ENCODE measurements at regions not wholly inside any gene's neighbourhood (a gene's known extent, or its start where the extent isn't known, plus 50 kb on each side); places are given as distances from the start of the nearest gene placed in this dataset.

DNA sequence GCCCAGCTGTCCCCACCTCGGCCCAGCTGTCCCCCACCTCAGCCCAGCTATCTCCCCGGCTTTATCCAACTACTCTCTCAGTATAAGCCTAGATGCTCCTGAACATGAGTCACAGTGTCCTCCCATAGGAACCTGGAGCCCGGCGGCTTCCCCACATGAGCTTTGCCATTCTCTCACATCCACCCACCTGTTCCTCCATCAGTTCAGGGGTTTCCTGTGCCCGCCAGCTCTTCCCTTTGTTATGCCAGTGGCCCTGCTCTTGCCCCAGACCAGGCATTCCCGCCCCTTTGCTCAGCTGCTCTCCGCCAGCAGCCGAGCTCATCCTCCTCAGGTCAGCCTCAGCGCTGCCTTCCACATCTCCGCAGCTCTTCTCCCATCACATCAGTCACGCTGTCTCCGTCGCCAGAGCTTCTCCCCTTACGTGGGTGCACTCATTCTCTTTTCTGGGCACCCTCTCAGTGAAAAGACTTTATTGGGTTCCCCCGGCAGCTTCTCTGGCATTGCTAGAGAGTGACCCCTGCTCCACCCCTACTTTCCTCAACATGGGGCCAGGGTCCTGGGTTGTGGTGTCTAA is 89.5 kb upstream of the CSF3R start:
- DNase-seq, result no peak

DNA sequence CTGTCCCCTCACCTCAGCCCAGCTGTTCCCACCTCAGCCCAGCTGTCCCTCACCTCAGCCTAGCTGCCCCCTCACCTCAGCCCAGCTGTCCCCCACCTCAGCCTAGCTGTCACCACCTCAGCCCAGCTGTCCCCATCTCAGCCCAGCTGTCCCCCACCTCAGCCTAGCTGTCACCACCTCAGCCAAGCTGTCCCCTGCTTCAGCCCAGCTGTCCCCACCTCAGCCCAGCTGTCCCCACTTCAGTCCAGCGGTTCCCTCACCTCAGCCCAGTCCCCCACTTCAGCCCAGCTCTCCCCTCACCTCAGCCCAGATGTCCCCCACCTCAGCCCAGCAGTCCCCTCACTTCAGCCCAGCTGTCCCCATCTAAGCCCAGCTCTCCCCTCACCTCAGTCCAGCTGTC is 88.4 kb upstream of the CSF3R start:
- no peak for DNase-seq

DNA sequence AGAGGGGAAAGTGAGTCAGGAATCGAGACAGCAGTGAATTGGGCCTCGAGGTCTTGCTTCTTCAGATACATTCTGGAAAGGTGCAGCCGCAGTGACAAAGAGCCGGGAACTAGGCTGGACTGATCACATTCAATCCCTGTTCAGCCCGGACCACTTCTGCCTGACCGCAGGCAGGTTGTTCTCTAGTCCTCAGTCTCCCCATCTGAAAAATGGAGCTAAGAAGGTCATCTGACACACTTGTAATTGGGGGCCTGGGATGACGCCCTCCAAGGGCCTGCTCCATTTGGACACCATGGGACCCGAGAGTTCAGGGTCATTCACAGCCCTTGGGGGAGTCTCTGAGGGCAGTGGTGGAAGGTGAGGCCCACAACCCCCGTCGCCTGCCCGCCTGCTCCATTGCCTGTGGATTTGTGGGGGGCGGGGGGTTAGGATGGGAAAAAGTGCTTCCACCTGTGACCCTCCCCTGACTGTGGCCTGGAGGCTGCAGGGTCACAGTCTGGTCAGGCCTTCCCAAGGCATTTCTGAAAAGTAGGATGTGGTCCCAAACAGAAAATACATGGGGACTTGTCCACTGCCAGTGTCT is 87.9 kb upstream of the CSF3R start:
- DNase-seq, result no peak

DNA sequence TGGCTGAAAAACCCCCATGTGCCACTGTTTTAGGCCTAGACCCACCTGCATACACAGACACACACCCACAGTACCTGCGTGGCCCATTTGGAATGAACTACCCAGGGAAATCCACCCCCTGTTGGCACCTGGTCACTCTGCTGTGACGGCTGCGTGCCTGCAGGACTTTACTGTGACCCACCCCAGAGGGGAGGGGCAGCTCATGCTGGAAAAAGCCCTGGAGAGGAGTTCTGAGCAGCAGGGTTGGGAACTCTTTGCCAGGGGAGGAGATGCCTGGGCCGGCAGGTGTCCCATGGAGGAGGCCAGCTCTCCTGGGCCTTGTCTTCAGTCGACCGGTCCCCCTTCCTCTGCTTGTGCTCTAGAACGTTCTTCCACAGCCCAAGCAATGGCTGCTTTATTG is 87.3 kb upstream of the CSF3R start:
- DNase-seq, result no peak

DNA sequence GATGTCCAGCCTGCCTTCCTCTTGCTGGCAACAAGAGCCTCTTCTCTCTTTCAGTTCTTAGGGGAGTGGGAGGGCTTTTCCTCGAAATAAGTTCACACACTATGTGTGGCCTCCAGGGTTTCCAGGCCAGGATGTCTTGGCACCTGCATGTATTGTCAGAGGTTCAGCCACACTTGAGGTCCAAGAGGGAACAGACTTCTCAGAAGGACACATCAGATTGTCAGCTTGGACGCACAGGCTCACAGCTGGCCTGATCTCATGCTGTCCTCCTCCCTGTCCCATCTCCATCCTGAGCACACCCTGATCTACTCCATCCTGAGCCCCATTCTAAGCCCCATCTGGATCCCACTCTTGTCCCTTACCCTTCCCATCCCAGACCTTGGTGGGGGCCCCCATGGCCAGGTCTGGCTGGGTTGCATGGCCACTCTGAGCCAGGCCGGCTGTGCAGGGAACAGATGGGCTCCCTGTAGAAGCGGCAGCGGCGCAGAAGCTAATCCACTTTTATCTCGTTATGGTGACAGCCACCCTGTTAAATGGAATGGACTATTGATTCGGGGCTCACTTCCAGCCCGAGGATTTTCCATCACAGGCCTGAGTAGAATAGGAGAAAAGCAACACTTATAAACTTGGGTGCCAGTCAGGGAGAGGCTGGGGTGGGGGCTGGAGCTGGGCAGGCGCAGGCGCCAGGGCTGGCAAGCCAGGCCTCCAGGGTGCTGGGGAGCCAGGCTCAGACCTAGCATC is 85.1 kb upstream of the CSF3R start:
- no peak for DNase-seq

DNA sequence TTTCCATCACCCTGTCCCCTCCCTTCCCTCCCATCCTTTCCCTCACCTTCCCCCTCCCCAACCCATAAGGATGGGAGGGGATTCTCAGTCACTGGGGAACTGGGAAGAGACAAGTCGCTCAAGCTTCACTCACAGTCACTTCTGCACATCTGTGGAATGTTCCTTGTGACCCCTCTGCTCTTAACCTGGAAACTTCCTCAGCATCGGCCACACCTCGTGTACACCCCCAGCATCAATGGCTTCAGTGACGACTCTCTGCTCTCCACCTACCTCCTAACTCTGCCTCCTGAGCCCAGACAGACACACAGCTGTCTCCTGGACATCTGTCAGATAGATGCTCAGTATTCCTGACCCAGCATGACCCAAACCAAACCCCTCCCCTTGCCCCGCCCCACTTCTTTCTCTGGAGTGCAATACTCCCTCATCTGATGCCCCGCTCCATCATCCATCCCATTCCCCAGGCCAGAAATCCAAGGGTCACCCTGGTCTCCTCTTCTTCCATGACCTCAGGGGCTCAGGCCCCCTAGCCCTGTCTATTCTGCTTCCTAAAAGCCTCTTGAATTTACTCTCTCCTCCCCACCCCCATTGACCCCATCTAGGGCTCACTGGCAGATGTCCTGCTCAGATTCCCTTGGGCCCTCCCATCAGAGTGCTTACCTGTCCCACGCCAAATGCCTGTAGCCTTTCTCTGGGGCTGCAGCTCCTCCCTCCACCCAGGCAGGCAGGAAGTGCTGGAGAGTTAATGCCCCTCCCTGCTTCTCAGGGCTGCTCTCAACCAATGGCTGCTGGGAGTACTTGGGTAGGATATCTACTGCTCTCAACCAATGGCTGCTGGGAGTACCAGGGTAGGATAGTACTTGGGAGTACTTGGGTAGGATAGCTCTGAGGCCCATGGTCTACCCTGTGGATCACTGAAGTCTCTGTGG is 83.1 kb upstream of the CSF3R start:
- no peak for DNase-seq

DNA sequence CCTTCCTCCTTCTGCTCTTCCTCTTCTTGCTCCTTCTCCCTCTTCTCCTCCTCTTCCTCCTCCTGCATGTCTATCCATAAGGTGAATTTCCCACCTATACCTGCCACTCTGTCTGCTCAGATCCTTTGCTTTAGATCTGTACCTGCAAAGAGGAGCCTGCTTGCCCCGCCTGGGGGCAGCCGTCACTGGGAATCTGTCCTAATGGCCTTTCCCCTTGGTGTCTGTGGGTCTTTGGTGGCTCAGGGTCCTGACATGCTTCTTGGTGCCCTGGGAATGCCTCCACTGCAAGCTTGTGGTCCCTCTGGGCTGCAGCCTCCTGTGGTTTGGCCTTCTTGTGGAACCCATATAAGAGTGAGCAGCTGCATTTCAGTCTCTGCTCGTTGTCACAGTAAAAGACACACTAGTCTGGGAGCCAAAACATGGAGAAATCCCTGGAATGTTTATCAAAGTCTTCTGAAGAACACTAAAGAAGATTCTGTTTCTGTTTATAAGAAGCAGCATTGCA is 79.5 kb upstream of the CSF3R start:
- DNase-seq, result no peak

DNA sequence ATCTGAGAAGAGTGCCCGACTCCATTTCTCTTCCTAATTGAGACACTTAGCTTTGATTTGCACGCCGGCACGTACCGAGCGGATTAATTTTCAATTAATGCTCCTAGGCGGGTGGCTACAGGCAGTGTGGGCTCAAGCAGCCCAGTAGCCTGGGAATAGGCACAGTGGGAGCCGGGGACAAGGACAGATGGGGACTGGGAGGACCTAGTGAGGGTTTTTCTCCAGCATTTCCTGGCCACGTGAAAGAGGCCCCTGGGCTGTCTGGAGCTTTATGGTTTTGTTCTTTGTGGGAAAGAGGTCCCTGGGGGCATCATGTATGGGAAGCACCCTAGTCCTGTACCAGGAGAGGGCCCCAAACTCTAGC is 78.6 kb upstream of the CSF3R start:
- DNase-seq, result no peak

DNA sequence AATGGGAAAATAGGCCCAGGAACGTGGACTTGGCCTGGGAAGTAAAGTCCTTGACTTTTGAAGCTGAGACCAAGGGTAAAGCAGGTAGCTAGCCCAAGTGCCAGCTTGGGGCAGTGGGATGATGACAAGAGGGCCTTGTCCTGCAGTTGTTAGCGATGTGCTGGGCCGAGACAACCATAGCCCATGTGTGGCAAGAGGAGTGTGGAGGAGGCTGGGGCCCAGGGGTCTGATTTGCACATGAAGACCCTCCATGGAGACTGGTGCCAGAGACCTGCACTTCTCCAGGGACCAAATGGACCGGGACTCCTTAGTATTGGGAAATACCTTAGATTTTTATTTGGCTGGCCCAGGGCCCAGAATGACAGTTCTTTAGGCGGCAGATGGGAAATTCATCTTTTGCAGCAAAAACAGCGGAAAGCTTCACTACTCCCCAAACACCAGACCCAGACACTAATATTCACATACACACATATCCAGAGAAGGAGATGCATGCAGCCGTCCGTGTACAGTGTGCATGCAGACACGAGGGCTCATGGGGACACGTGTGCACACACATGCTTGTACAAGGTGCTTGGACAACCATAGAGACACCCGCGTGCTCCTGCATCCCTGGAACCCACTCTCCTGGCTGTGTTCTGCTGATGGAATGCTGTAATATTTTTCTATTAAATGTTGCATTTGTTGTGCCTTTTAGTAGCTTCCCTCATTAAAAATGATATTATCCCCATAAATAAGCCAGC is 78.1 kb upstream of the CSF3R start:
- DNase-seq, result no peak

DNA sequence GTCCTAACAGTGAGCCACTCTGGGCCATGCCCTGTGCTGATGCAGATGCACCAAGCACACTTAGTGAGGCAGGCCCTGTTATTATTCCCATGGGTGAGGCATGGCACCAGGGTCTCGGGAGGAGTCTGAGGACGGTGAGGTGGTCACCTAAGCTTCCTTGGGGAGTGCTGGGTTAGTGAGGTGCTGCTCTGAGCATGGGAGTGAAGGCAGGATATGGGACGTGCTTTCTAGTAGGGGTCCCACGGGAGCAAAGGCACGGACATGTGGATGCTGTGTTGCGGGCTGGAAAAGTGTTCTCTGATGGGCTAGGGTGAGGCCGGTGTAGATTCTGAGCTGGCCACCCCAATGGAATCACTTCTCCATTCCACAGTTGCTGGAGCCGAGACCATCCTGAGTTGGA is 77.5 kb upstream of the CSF3R start:
- DNase-seq, result no peak

DNA sequence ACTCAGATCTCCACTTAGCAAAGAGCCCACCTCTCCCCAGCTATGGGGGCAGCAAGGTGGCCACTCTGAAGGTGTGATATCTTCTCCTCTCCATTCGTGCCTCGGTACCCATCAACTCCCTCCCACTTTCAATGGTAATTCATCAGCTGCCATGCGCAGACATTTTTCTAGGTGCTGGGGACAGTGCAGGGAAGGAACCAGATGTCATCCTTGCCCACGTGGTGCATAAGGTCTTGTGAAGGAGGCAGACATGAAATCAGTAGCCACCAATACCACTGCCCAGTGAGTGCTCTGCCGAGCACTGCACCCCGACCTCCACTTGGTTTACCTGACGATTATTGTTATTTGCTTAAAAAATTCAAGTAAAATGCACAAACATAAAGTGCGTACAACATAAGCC is 76.3 kb upstream of the CSF3R start:
- no peak for DNase-seq

DNA sequence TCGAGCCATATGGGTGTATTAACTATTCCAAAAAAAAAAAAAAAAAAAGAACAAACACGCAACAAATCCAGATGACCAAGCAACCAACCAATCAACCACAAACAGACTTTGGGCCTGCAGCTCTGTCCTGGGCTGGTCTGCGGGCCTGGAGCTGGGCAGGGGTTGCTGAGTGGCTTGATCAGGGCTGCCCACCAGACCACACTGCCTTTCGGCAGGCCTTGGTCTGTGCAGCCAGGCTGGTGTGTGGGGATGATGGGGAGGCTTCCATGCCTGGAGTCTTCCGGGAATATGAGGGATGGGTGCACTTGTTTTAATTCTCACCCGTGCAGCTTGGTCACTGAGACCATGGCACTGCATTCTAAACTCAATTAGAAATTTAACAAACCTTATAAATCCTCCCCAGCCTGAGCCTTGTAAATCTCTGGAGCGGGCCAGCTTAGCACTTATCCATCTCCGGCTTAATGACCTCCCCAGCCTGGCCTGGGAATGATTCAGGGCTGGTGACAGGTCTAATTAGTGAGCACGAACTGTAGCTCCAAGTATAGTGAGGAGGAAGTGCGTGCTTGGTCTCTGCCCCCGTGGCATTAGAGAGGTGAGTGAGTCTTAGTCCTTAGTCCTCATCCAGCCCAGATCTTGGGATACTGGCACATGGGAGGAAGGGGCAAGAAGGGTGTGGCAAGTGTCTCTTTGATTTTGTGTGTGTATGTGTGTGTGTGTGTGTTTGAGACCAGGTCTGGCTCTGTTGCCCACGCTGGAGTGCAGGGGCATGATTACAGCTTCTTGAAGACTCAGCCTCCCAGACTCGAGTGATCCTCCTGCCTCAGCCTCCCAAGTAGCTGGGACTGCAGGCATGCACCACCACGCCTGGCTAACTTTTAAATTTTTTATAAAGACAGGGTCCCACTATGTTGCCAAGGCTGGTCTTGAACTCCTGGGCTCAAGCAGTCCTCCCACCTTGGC is 74.6 kb upstream of the CSF3R start:
- DNase-seq, result no peak

DNA sequence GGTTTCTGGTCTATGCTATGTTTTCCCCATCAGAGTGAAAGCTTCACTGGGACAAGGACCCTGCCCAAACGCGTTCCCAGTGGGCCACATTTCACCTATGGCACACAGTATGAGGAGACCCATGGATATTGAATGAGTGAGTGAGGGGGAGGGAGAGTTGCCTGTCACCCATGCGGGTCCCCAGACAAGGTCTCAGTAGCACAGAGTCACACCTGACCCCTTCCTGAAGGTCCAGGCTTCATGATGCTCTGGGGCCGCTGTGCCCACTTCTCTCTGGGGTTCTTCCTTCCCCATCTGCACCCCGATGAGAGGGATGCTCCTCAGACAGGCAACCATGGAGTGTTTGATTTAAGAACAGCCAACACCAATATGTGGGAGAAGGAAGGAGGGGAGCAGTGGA is 72.3 kb upstream of the CSF3R start:
- no peak for DNase-seq

DNA sequence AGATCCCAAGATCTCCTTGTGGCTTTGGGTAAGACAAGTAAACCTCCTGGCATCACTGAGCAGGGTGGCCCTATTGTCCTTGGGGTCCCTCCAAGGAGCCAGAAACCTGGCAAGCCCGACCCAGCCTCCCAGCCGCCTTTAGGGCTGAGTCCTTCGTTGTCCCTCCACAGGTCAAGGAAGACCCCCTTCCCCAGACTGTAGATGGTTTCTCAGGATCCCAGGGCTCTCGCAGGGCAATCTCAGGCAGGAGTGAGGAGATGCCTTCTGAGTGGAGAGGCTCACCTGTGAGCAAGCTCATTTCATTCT is 71.6 kb upstream of the CSF3R start:
- no peak for DNase-seq

DNA sequence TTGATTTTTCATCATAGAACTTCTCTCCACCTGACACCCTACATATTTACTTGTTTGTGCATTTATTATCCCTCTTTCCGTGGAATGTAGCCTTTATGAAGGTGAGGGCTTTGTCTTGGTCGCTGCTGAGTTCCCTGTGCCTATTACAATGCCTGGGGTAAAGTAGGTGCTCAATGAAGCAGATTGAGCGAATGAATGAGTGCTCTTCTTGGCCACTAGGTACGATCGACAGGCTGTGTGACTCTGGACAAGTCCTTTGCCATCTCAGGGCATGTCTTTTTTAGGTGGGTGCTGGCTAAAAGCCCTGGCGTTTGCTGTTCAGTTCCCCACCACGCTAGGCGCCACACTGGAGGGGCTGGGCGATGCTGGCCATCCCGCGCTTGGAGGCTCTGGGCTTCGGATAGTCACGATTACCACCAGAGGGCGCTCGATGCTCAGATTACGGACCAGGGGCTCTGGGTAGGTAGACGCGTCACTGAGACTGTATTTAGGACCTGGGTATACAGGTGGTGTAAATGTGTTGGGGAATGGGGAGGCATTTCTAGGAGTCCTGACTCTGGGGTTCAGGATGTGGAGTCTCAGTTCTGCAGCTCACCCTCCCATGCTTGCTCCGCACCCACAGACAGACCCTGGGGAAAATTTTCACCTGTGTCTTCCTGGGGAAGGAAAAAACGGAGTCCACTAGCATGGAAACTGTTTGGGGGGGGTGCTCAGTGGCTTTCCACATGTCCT is 71.0 kb upstream of the CSF3R start:
- DNase-seq, result peak; percentile 3

DNA sequence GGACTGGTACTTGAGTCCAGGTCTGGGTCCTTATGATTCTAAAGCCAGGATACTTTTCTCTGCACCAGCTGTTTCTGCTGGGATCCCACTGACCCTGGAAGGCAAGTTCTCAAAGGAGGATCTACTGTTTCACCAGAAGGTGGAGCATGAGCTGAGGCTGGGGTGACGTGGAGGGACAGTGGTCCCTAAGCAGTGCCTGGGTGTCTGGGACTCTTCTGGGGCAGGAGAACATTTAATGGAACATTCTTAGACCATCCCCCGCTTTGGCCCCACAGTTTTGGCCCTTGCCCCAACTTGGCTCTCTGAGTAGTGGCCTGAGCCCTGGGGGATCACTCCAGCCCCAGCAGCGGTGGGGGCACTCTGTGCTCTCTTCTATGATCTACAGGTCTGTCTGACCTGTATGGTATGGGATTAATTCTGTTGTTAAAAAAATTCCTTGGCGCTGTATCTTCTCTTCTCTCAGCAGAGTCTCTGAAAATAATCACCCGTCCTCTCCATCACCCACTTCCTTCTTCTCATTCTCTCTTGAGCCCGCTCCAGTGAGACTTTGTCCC is 60.3 kb upstream of the CSF3R start:
- DNase-seq, result no peak

DNA sequence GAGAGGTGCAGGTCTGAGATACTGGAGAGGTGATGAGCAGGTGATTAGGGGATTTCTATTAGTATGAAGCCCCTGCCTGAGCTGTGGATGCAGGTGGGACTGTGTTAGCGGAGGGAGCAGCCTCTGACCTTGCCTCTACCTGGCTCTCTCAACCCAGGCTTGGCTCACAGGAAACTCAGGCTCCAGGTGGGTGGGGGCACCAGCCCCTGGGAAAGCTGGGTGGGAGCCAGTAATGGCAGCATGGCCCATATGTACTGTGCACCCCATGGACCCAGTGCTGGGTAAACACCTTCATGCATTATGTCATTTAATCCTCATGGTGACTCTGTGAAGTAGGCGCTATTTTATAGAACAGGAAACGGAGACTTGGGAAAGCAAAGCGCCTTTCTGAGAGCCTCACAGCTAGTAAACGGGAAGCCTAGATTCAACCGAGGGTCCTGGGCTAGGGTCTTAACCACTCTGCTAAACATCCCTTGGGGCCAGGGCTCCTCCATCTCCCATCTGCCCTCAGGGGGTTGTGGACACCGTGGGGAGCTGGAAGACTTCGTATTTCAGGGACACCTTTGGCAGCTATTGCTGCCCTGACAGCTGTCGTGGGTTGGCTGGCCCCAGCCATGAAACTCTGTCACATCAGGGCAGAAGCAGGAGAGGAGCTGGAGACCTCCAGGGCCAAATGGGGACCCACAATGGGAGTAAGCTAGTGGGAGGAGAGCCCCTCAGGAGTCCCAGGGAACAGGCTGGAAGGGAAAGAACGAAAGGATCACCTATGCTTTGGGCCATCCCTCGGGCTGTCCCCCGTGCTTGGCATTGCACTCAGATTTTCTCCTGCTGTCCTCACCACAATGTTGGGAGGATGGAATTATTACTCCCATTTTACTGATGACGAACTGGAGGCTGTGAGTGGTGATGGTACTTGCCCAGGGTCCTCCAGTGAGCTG is 59.6 kb upstream of the CSF3R start:
- no peak for DNase-seq

DNA sequence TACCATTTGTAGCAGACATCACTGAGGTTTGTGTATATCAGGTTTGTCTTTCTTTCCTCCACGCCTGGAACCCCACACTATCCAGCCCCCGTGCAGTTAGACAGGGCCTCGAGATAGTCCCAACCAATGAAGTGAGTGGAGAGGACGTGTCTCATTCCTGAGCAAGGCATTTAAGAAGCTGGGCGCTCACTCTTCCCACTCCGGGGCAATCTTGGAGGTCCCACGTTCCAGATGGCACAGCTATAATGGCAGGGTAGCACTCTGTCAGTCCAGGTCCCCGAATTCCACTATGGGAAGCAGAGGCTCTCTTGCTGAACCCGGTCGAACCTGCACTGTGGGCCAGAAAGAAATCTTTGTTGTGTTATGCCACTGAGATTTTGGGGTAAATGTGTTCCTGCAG is 57.3 kb upstream of the CSF3R start:
- no peak for DNase-seq

DNA sequence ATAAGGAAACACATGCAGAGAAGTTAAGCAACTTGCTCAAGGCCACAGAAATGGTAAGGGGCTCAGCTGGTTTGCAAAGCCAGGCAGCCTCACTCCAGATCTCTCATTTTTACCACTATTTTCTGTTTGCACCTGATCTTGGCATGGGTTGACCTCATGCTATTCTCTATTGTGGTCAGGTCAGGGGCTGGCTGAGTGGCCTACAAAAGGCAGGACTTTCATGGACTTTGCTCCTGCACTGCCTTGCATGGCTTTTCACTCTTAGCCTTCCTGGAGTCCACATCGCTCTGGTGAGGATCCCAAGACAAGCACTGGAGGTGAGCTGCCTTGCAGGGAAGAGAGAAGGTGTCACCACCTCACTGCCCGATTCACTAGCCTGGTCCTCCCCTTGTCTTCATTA is 56.8 kb upstream of the CSF3R start:
- DNase-seq, result no peak

DNA sequence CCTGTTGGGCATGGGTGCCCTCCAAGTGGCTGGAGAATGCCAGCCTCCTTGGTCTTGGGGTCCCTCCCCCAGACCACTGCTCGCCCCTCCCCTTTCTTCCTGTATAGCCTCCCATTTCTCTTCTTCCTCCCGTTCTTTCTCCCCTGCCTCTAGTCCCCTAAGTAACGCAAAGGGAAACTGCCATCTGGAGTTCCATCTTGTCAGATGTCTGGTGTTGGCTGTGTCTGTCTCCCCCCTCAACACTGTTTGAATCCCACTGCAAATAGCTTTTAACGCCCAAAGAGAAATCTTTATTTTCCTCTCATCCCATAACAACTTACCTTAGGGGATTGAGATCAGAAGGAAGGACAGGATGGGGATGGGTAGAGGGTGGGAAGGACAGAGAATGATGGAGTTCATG is 55.3 kb upstream of the CSF3R start:
- DNase-seq, result no peak
